C4-2B (cell line): ENCODE measurements at regions not wholly inside any gene's neighbourhood (a gene's known extent, or its start where the extent isn't known, plus 50 kb on each side); places are given as distances from the start of the nearest gene placed in this dataset.

Source experiments
- ZFX ChIP-seq: fragments of 450-650 bp; IDR thresholded peaks from 2 replicates; pipeline ENCODE4 v1.6.1; 2017
- TF ChIP-seq, protein P1 (sequence below): fragments of 450-650 bp; conservative IDR thresholded peaks from 2 replicates; pipeline ENCODE4 v1.5.1; 2017; ENCODE audit warnings: mild to moderate bottlenecking

DNA sequence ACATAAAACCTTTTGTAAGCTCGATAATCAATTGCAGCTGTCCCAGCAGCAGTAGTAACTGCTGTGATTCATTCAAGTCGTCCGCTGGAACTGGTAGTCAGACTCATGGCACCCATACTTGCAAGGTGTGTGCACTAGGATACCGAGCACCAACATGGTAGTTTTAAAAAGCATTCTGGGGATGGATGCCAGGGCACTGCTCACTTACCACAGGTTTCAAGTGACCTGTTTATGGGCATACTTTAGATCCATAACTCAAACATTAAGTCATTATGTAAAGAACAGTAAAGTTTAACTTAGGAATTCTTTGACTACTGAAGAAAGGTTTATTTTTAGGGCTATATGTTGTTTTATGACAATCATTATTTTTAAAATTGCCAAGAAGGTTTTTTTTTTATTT lies 2277.6 kb downstream of the MAT2B start:
- TF ChIP-seq, protein P1, sequence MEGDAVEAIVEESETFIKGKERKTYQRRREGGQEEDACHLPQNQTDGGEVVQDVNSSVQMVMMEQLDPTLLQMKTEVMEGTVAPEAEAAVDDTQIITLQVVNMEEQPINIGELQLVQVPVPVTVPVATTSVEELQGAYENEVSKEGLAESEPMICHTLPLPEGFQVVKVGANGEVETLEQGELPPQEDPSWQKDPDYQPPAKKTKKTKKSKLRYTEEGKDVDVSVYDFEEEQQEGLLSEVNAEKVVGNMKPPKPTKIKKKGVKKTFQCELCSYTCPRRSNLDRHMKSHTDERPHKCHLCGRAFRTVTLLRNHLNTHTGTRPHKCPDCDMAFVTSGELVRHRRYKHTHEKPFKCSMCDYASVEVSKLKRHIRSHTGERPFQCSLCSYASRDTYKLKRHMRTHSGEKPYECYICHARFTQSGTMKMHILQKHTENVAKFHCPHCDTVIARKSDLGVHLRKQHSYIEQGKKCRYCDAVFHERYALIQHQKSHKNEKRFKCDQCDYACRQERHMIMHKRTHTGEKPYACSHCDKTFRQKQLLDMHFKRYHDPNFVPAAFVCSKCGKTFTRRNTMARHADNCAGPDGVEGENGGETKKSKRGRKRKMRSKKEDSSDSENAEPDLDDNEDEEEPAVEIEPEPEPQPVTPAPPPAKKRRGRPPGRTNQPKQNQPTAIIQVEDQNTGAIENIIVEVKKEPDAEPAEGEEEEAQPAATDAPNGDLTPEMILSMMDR = no peak
- TF ChIP-seq ZFX = no peak
